ENCODE measurements at regions not wholly inside any gene's neighbourhood (a gene's known extent, or its start where the extent isn't known, plus 50 kb on each side); places are given as distances from the start of the nearest gene placed in this dataset.

- DNase-seq (ENCODE audit: low read depth): no peak
- no peak for TF ChIP-seq CTCF (IDR thresholded peaks at IDR 0.05; ENCODE audit: low read depth, low read length, missing control alignments)
- H3K4me3 ChIP-seq (ENCODE audit: low read depth, low read length): no peak overlapping the region
These were observed 488.3 kb upstream of the NRP1 start for GRCh38 chr10:33822774-33823173.

DNA sequence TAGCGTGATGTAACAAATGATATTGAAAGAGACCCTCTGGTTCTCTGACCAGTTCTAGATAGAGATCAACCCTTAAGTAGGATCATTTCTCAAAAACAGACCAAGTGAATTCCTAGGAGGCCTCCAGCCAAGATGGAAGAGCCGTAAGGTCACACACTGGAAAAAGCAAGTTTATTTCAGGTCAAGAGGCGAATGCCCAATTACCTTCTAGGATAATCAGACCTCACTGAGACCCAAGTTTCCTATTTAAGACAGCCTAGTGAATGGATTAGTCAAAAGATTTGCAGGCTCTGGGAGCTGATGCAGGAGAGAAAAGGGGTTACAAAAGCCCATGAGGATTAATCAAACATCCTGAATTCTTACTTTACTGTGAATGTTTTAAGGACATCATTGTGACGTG lies 486.1 kb upstream of the NRP1 start:
- no peak overlapping the region for H3K4me3 ChIP-seq (ENCODE audit: low read depth, low read length)
- no peak for TF ChIP-seq CTCF (IDR thresholded peaks at IDR 0.05; ENCODE audit: low read depth, low read length, missing control alignments)
- no peak for DNase-seq (ENCODE audit: low read depth)

DNA sequence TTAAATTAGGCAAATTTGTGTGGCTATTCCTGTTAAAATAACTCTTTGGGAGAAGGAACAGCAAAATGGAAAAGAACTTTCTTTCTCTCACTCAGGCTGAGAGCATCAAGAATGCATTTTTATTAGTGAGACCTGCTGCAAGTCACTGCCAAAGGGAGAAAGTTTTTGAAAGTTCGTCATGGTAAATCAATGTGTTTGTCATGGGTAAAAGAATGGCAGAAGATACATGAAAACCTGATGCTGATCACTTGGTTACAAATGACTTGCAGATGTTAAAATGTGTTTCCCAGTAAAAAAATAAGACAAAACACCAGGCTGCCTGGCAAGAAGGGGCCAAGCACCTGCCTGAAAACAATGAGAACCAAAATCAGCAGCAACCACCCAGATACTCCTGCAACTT lies 484.7 kb upstream of the NRP1 start:
- no peak overlapping the region for H3K4me3 ChIP-seq (ENCODE audit: low read depth, low read length)
- no peak for DNase-seq (ENCODE audit: low read depth)
- no peak for TF ChIP-seq CTCF (IDR thresholded peaks at IDR 0.05; ENCODE audit: low read depth, low read length, missing control alignments)

DNA sequence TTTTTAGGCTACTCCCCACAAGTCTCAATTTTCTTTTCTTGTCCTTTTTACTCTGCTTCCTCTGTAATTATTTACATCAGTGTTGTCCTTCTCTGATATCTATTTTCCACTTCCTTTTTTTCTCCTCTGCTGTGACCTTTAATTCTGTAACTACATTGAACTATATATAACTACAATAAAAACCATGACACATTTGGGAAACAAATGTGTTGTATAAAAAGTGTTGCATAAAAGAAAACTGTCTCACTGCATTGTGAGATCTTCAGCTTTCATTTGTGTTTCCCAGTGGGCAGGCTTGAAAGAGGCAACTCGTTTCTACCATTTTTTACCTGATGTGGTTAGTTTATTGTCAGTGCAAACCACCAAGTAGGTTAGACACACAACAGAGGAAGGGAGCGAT lies 483.9 kb upstream of the NRP1 start:
- TF ChIP-seq CTCF (IDR thresholded peaks at IDR 0.05; ENCODE audit: low read depth, low read length, missing control alignments): no peak
- H3K4me3 ChIP-seq (ENCODE audit: low read depth, low read length): no peak overlapping the region
- no peak for DNase-seq (ENCODE audit: low read depth)

- no peak overlapping the region for H3K4me3 ChIP-seq (ENCODE audit: low read depth, low read length)
- no peak for DNase-seq (ENCODE audit: low read depth)
- TF ChIP-seq CTCF (IDR thresholded peaks at IDR 0.05; ENCODE audit: low read depth, low read length, missing control alignments): no peak
These were observed 483.1 kb upstream of the NRP1 start for GRCh38 chr10:33817605-33818004.

DNA sequence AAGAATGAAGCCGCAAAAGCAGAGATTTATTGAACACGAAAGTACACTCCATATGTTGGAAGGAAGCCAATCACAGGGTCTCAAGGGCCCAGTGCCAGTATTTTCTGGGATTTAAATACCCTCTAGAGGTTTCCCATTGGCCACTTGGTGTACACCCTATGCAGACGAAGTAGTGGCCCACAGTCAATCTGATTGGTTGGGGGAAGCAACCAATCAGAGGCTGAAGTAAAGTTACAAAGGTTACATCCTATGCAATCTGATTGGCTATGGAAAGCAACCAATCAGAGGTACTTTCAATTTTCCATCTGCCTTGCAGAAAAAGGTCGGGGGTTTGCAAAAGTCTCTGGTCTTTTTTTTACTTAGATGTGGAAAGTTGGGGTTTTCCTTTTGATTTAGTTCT lies 481.3 kb upstream of the NRP1 start:
- H3K4me3 ChIP-seq (ENCODE audit: low read depth, low read length): no peak overlapping the region
- no peak for DNase-seq (ENCODE audit: low read depth)
- TF ChIP-seq CTCF (IDR thresholded peaks at IDR 0.05; ENCODE audit: low read depth, low read length, missing control alignments): no peak

DNA sequence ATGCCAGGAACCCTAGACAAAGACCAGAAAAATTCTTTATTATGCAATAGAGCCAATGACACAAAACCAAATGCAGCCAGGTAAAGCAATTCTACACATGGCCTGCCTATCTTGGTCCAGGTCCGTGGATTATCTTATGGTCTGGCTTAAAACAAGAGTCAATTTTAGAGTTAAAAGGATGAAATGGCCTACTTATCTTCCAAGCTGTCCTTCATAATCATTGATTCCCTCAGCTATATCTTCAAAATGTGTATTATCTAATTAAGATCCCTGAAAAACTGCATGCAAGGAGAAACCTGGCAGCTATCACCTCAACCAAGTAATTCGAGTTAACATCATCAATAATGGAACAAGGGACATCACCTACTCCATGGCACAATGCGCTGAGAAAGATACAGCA lies 479.4 kb upstream of the NRP1 start:
- no peak for TF ChIP-seq CTCF (IDR thresholded peaks at IDR 0.05; ENCODE audit: low read depth, low read length, missing control alignments)

More for the DNA sequence above, 479.4 kb upstream of the NRP1 start:
- H3K4me3 ChIP-seq (ENCODE audit: low read depth, low read length): no peak overlapping the region
- DNase-seq (ENCODE audit: low read depth): no peak
